Esophagus muscularis mucosa (tissue), 4 donors: ENCODE measurements at regions not wholly inside any gene's neighbourhood (a gene's known extent, or its start where the extent isn't known, plus 50 kb on each side); places are given as distances from the start of the nearest gene placed in this dataset.

Source experiments
- DNase-seq: peaks from one replicate; pipeline ENCODE4 v3.0.0-alpha.2; 2017; ENCODE audit errors: extremely low spot score
- H3K27ac ChIP-seq, 4 donors: fragments of 200-600 bp; sonication (generic); replicated peaks in 1 of 4; 1 replicate in 3 of 4; 2 replicates in 1 of 4; pipeline ENCODE4 v1.5.1; 2016 to 2019; ENCODE audit warnings: mild to moderate bottlenecking in 1 of 4
- H3K27me3 ChIP-seq, 4 donors: fragments of 200-600 bp; sonication (generic); one replicate each; pipeline versions ENCODE4 v1.5.1 to v1.6.0; 2016 to 2019
- H3K36me3 ChIP-seq, 4 donors: fragments of 200-600 bp; sonication (generic); one replicate each; pipeline ENCODE4 v1.5.1; 2016 to 2019
- H3K4me1 ChIP-seq, 4 donors: fragments of 200-600 bp; sonication (generic); one replicate each; pipeline ENCODE4 v1.5.1; 2016 to 2019
- H3K4me3 ChIP-seq, 4 donors: fragments of 200-600 bp; sonication (generic); 1 replicate in 2 of 4; 2 replicates in 2 of 4; pipeline ENCODE4 v1.5.1; 2016 to 2019; ENCODE audit warnings: mild to moderate bottlenecking in 4 of 4, moderate library complexity in 1 of 4
- H3K9me3 ChIP-seq, 4 donors: fragments of 200-600 bp; sonication (generic); 1 replicate in 3 of 4; 2 replicates in 1 of 4; pipeline ENCODE4 v1.5.1; 2016 to 2019
- EP300 ChIP-seq: sonication (generic); formaldehyde crosslinking; IDR thresholded peaks from one replicate; pipeline ENCODE4 v1.6.1; 2017; ENCODE audit warnings: antibody characterized with exemption
- POLR2A ChIP-seq: fragments of 450-650 bp; IDR thresholded peaks from one replicate; pipeline ENCODE4 v1.6.1; 2017; ENCODE audit warnings: antibody characterized with exemption, moderate library complexity, mild to moderate bottlenecking, low read depth
- POLR2AphosphoS5 ChIP-seq, 2 donors: sonication (generic); formaldehyde crosslinking; IDR thresholded peaks; one replicate each; pipeline ENCODE4 v1.6.1; 2017; ENCODE audit warnings: antibody characterized with exemption in 2 of 2
- WGBS: methylation state at CpG from one replicate; pipeline ENCODE4 v1.1.5; 2018; 5-methylcytosine and 5-hydroxymethylcytosine counted together
- intact Hi-C: fragments of 100-400 bp; cut with DNase I; formaldehyde crosslinking; loops from one replicate; pipeline ENCODE4 v1.15.1; 2023
- TF ChIP-seq, protein P1 (sequence below), 3 experiments: fragments of 200-600 bp in 2 of 3; fragments of 450-650 bp in 1 of 3; sonication (generic) in 2 of 3; IDR thresholded peaks; one replicate each; pipeline ENCODE4 v1.5.1; 2017 to 2019; ENCODE audit warnings: antibody characterized with exemption in 3 of 3, mild to moderate bottlenecking in 2 of 3, moderate library complexity in 1 of 3

GRCh38 chr11:15653191-15653710 lies 538.5 kb downstream of the INSC start:
- TF ChIP-seq POLR2A: no peak
- TF ChIP-seq POLR2AphosphoS5 (IDR thresholded peaks at IDR 0.05): no peak
- TF ChIP-seq, protein P1, sequence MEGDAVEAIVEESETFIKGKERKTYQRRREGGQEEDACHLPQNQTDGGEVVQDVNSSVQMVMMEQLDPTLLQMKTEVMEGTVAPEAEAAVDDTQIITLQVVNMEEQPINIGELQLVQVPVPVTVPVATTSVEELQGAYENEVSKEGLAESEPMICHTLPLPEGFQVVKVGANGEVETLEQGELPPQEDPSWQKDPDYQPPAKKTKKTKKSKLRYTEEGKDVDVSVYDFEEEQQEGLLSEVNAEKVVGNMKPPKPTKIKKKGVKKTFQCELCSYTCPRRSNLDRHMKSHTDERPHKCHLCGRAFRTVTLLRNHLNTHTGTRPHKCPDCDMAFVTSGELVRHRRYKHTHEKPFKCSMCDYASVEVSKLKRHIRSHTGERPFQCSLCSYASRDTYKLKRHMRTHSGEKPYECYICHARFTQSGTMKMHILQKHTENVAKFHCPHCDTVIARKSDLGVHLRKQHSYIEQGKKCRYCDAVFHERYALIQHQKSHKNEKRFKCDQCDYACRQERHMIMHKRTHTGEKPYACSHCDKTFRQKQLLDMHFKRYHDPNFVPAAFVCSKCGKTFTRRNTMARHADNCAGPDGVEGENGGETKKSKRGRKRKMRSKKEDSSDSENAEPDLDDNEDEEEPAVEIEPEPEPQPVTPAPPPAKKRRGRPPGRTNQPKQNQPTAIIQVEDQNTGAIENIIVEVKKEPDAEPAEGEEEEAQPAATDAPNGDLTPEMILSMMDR (IDR thresholded peaks at IDR 0.05): no peak
- no peak for TF ChIP-seq EP300
- H3K36me3 ChIP-seq: no peaks in the 10 kb centered on the region
- 95% methylated on average over 4 of the region's 4 CpGs for WGBS
- no peak for DNase-seq
- peaks cover 8 to 16% (median 15%) of the 10 kb centered on the region in 4 donors for H3K4me1 ChIP-seq
- no peak overlapping the region for H3K27ac ChIP-seq
- no peaks in the 10 kb centered on the region for H3K27me3 ChIP-seq
- no peak overlapping the region for H3K4me3 ChIP-seq
- no peaks in the 10 kb centered on the region for H3K9me3 ChIP-seq
- intact Hi-C loops: loop anchor here (5.0 kb wide), 3 partner anchors 164 to 959 kb away; no protein-coding TSS in a partner anchor

- H3K36me3 ChIP-seq: no peaks in the 10 kb centered on the region
- H3K9me3 ChIP-seq: no peaks in the 10 kb centered on the region
- intact Hi-C loops: loop anchor here (5.0 kb wide), 3 partner anchors 163 to 958 kb away; no protein-coding TSS in a partner anchor
- no peaks in the 10 kb centered on the region for H3K27me3 ChIP-seq
- WGBS: 72% methylated on average over 4 of the region's 4 CpGs
- H3K27ac ChIP-seq: no peak overlapping the region
- TF ChIP-seq, protein P1 (IDR thresholded peaks at IDR 0.05): no peak
- TF ChIP-seq POLR2A (no peak), EP300 (no peak)
- no peak for DNase-seq
- peaks cover 8 to 16% (median 14%) of the 10 kb centered on the region in 4 donors for H3K4me1 ChIP-seq
- no peak overlapping the region for H3K4me3 ChIP-seq
Observed at GRCh38 chr11:15654451-15654850, 539.7 kb downstream of the INSC start.

DNA sequence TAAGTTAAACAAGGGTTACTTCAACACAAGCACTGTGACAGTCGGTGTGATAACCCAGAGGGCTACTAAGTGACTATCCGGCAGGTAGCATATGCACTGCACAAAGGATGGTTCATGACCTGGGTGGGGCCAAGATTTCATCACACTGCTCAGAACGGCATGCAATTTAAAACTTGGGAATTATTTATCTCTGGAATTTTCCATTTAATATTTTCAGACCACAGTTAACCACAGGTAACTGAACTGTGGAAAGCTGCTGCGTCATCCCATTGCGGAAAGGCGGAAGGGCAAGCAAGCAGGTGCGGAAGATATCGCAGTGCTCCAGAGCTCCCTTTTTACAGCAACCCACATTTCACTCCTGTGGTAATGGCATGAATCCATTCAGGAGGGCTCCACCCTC lies 540.8 kb downstream of the INSC start:
- DNase-seq: no peak
- Histone ChIP-seq H3K9me3 (no peaks in the 10 kb centered on the region), H3K27me3 (no peaks in the 10 kb centered on the region), H3K4me3 (no peak overlapping the region), H3K4me1 (peaks cover 4 to 6% (median 5%) of the 10 kb centered on the region in 4 donors), H3K27ac (no peak overlapping the region), H3K36me3 (no peaks in the 10 kb centered on the region)
- intact Hi-C loops: no loop called here
- no peak for TF ChIP-seq POLR2AphosphoS5 (IDR thresholded peaks at IDR 0.05)
- TF ChIP-seq EP300: no peak
- no peak for TF ChIP-seq POLR2A
- TF ChIP-seq, protein P1 (IDR thresholded peaks at IDR 0.05): no peak
- WGBS: 91% methylated on average over 8 of the region's 8 CpGs

- H3K36me3 ChIP-seq: no peaks in the 10 kb centered on the region
- no peak for DNase-seq
- no peaks in the 10 kb centered on the region for H3K27me3 ChIP-seq
- H3K4me3 ChIP-seq: no peak overlapping the region
- no peak for TF ChIP-seq POLR2A
- TF ChIP-seq POLR2AphosphoS5 (IDR thresholded peaks at IDR 0.05): no peak
- TF ChIP-seq, protein P1 (IDR thresholded peaks at IDR 0.05): no peak
- TF ChIP-seq EP300: no peak
- no peak overlapping the region for H3K27ac ChIP-seq
- 87% methylated on average over 5 of the region's 5 CpGs for WGBS
- intact Hi-C loops: no loop called here
- no peaks in the 10 kb centered on the region for H3K4me1 ChIP-seq
- H3K9me3 ChIP-seq: no peaks in the 10 kb centered on the region
Observed at GRCh38 chr11:15657264-15657663, 542.5 kb downstream of the INSC start.

- WGBS: 81% methylated on average over 3 of the region's 3 CpGs
- Histone ChIP-seq H3K4me1 (no peaks in the 10 kb centered on the region), H3K4me3 (no peak overlapping the region), H3K9me3 (no peaks in the 10 kb centered on the region), H3K27ac (no peak overlapping the region), H3K36me3 (no peaks in the 10 kb centered on the region), H3K27me3 (no peaks in the 10 kb centered on the region)
- no peak for DNase-seq
- TF ChIP-seq POLR2AphosphoS5 (IDR thresholded peaks at IDR 0.05): no peak
- no peak for TF ChIP-seq POLR2A
- no peak for TF ChIP-seq EP300
- TF ChIP-seq, protein P1 (IDR thresholded peaks at IDR 0.05): no peak
- intact Hi-C loops: no loop called here
Observed at GRCh38 chr11:15660496-15660895, 545.8 kb downstream of the INSC start.
